HCT116 (cell line): ENCODE measurements at regions not wholly inside any gene's neighbourhood (a gene's known extent, or its start where the extent isn't known, plus 50 kb on each side); places are given as distances from the start of the nearest gene placed in this dataset.

Experiments
- ATAC-seq: fragments of 200-7000 bp; cut with Tn5 transposase; 2 replicates; pipeline ENCODE4 v1.9.1; 2020; ENCODE audit warnings: mild to moderate bottlenecking, moderate library complexity
- BruUV-seq: library from RNA; stranded (reverse); fragments of 400-500 nt; replicated peaks from 2 replicates; lab custom pipeline; 2021; lab: Mats Ljungman, UMichigan
- CTCF ChIA-PET: fragments of 300-600 bp; sonication (Branson Sonifier 250); formaldehyde crosslinking; loops from one replicate; lab custom pipeline; 2021; ENCODE audit warnings: antibody characterized with exemption; lab: Charles Lee
- POLR2A ChIA-PET: fragments of 300-600, 350-600 bp; sonication (Branson Sonifier 250); formaldehyde crosslinking; loops from one replicate; lab custom pipeline; 2021; ENCODE audit warnings: antibody characterized with exemption; lab: Charles Lee
- RAD21 ChIA-PET, 2 experiments: fragments of 300-600 bp; sonication (Branson Sonifier 250); formaldehyde crosslinking; loops; one replicate each; lab custom pipeline; 2023; ENCODE audit warnings: low total read pairs in 2 of 2; ENCODE audit not compliant: uncharacterized antibody in 2 of 2, unreplicated experiment in 2 of 2, low non-redundant PET in 1 of 2; lab: Charles Lee
- DNase-seq: peaks from one replicate; pipeline ENCODE4 v3.0.0-alpha.2; 2010; ENCODE audit warnings: low read depth, low spot score
- H2AFZ ChIP-seq: fragments of 200-600 bp; shearing (Covaris generic), sonication (generic); 2 replicates; pipeline ENCODE4 v1.6.1; 2017; ENCODE audit warnings: low read depth, mixed run types, mixed read lengths, antibody characterized with exemption, low read length; ENCODE audit not compliant: poor library complexity, severe bottlenecking
- H3K27ac ChIP-seq: 2 replicates; pipeline ENCODE4 v1.5.1; 2012; ENCODE audit warnings: low read depth, low read length
- H3K27me3 ChIP-seq: fragments of 200-600 bp; sonication (generic); 2 replicates; pipeline ENCODE4 v1.6.1; 2016; ENCODE audit warnings: mixed run types, low read length, mixed read lengths; ENCODE audit not compliant: insufficient read depth
- H3K36me3 ChIP-seq, 2 experiments: fragments of 200-500 bp in 1 of 2; fragments of 200-600 bp in 1 of 2; sonication (Bioruptor generic) in 1 of 2; sonication (generic) in 1 of 2; 2 replicates each; pipeline versions ENCODE4 v1.5.1 to v1.6.1; 2014 to 2016; ENCODE audit warnings: low read length in 2 of 2, inconsistent platforms in 1 of 2, mixed read lengths in 1 of 2, mixed run types in 1 of 2; ENCODE audit not compliant: insufficient read depth in 2 of 2, control insufficient read depth in 1 of 2
- H3K4me1 ChIP-seq, 2 experiments: fragments of 200-600 bp in 1 of 2; sonication (generic) in 1 of 2; 2 replicates each; pipeline versions ENCODE4 v1.5.1 to v1.6.1; 2012 to 2017; ENCODE audit warnings: low read length in 2 of 2, inconsistent platforms in 1 of 2, mild to moderate bottlenecking in 1 of 2, mixed read lengths in 1 of 2, mixed run types in 1 of 2, moderate library complexity in 1 of 2; ENCODE audit not compliant: insufficient read depth in 2 of 2, control insufficient read depth in 1 of 2
- H3K4me2 ChIP-seq: fragments of 200-600 bp; sonication (generic); 2 replicates; pipeline ENCODE4 v1.6.1; 2017; ENCODE audit warnings: mixed run types, low read length, mixed read lengths
- H3K4me3 ChIP-seq, 2 experiments: fragments of 200-600 bp in 1 of 2; sonication (generic) in 1 of 2; replicated peaks in 1 of 2; 2 replicates each; pipeline ENCODE4 v1.5.1; 2011 to 2016; ENCODE audit warnings: low read length in 2 of 2, control low read depth in 1 of 2, low read depth in 1 of 2, mild to moderate bottlenecking in 1 of 2, mixed read lengths in 1 of 2, mixed run types in 1 of 2
- H3K79me2 ChIP-seq: fragments of 200-600 bp; sonication (generic); 2 replicates; pipeline ENCODE4 v1.6.1; 2017; ENCODE audit warnings: mild to moderate bottlenecking, mixed run types, low read length, moderate library complexity, mixed read lengths; ENCODE audit not compliant: insufficient read depth
- H3K9ac ChIP-seq: fragments of 200-600 bp; sonication (generic); 2 replicates; pipeline ENCODE4 v1.6.1; 2016; ENCODE audit warnings: low read length, mixed read lengths
- H3K9me2 ChIP-seq: fragments of 200-600 bp; sonication (generic), shearing (Covaris generic); 2 replicates; pipeline ENCODE4 v1.6.1; 2017; ENCODE audit warnings: mixed run types, mild to moderate bottlenecking, moderate library complexity; ENCODE audit not compliant: insufficient read depth
- H3K9me3 ChIP-seq, 2 experiments: fragments of 200-500 bp in 1 of 2; fragments of 200-600 bp in 1 of 2; sonication (Bioruptor generic) in 1 of 2; sonication (generic) in 1 of 2; 2 replicates each; pipeline ENCODE4 v1.6.1; 2014 to 2017; ENCODE audit warnings: low read length in 2 of 2, mixed read lengths in 2 of 2, inconsistent platforms in 1 of 2, low read depth in 1 of 2, mild to moderate bottlenecking in 1 of 2, mixed run types in 1 of 2, moderate library complexity in 1 of 2; ENCODE audit not compliant: control insufficient read depth in 1 of 2, insufficient read depth in 1 of 2
- H4K20me1 ChIP-seq: fragments of 200-600 bp; sonication (generic), shearing (Covaris generic); 2 replicates; pipeline ENCODE4 v1.6.1; 2017; ENCODE audit warnings: mixed run types, mild to moderate bottlenecking, moderate library complexity; ENCODE audit not compliant: insufficient read depth
- ATF3 ChIP-seq: IDR thresholded peaks from 2 replicates; pipeline ENCODE4 v1.6.1; 2012
- CBX3 ChIP-seq: IDR thresholded peaks from 2 replicates; pipeline ENCODE4 v1.6.1; 2012; ENCODE audit warnings: low read depth
- CEBPB ChIP-seq: IDR thresholded peaks from 2 replicates; pipeline ENCODE4 v1.6.1; 2012; ENCODE audit warnings: low read depth
- CTCF ChIP-seq, 3 experiments: fragments of 200-600 bp in 1 of 3; sonication (generic) in 1 of 3; IDR thresholded peaks in 2 of 3; conservative IDR thresholded peaks in 1 of 3; 2 replicates each; pipeline ENCODE4 v1.5.1; 2012 to 2017; ENCODE audit warnings: low read depth in 2 of 3, low read length in 2 of 3, antibody characterized with exemption in 1 of 3, borderline replicate concordance in 1 of 3, control low read depth in 1 of 3, mild to moderate bottlenecking in 1 of 3, mixed read lengths in 1 of 3, mixed run types in 1 of 3, moderate library complexity in 1 of 3; ENCODE audit not compliant: insufficient read depth in 1 of 3
- ELF1 ChIP-seq: IDR thresholded peaks from 2 replicates; pipeline ENCODE4 v1.6.1; 2012; ENCODE audit warnings: low read depth, borderline replicate concordance
- EZH2 ChIP-seq: fragments of 200-600 bp; sonication (generic); IDR thresholded peaks from 2 replicates; pipeline ENCODE4 v1.6.1; 2017; ENCODE audit warnings: antibody characterized with exemption, mixed run types
- EZH2phosphoT487 ChIP-seq: fragments of 200-600 bp; IDR thresholded peaks from 2 replicates; pipeline ENCODE4 v1.6.1; 2018; ENCODE audit warnings: antibody characterized with exemption, borderline replicate concordance
- FOSL1 ChIP-seq: IDR thresholded peaks from 2 replicates; pipeline ENCODE4 v1.6.1; 2012; ENCODE audit warnings: low read depth
- JUND ChIP-seq: IDR thresholded peaks from 2 replicates; pipeline ENCODE4 v1.6.1; 2012
- POLR2AphosphoS5 ChIP-seq: IDR thresholded peaks from 2 replicates; pipeline ENCODE4 v1.6.1; 2011; ENCODE audit warnings: mild to moderate bottlenecking, low read depth, low read length, moderate library complexity
- RAD21 ChIP-seq: IDR thresholded peaks from 2 replicates; pipeline ENCODE4 v1.6.1; 2012; ENCODE audit warnings: low read depth, mild to moderate bottlenecking
- SP1 ChIP-seq: IDR thresholded peaks from 2 replicates; pipeline ENCODE4 v1.6.1; 2012; ENCODE audit warnings: low read depth
- SRF ChIP-seq: IDR thresholded peaks from 2 replicates; pipeline ENCODE4 v1.6.1; 2012; ENCODE audit warnings: low read depth
- TCF7L2 ChIP-seq: IDR thresholded peaks from 2 replicates; pipeline ENCODE4 v1.7.0; 2011; ENCODE audit warnings: borderline replicate concordance, inconsistent platforms; ENCODE audit not compliant: insufficient read depth, insufficient read length; ENCODE audit errors: extremely low read depth
- ZBTB33 ChIP-seq: IDR thresholded peaks from 2 replicates; pipeline ENCODE4 v1.6.1; 2011; ENCODE audit warnings: mild to moderate bottlenecking, low read length, moderate library complexity; ENCODE audit not compliant: insufficient replicate concordance; ENCODE audit errors: extremely low read depth
- ZFX ChIP-seq: fragments of 450-650 bp; IDR thresholded peaks from 2 replicates; pipeline ENCODE4 v1.6.1; 2017
- ZNF274 ChIP-seq: fragments of 200-500 bp; sonication (Bioruptor generic); IDR thresholded peaks from 2 replicates; pipeline ENCODE4 v1.6.1; 2014; ENCODE audit warnings: mild to moderate bottlenecking, low read depth, low read length, inconsistent platforms
- intact Hi-C: fragments of 100-400 bp; cut with micrococcal nuclease; formaldehyde crosslinking; loops from 2 replicates; pipeline ENCODE4 v1.10.0; 2022

- TF ChIP-seq ZBTB33, result no peak
- TF ChIP-seq JUND, result no peak
- TF ChIP-seq ZNF274, result no peak
- no peak for TF ChIP-seq ELF1
- TF ChIP-seq CBX3, result no peak
- TF ChIP-seq CEBPB, result no peak
- no peak for TF ChIP-seq ZFX
- no peak for TF ChIP-seq RAD21
- H3K9ac ChIP-seq, result no peak overlapping the region
- ChIA-PET POLR2A (no interaction called here), RAD21 (no interaction called here), CTCF (no interaction called here)
- DNase-seq (no peak), ATAC-seq (no peak)
- no peaks in the 10 kb centered on the region for H3K27me3 ChIP-seq
- no peak overlapping the region for H3K4me2 ChIP-seq
- intact Hi-C loops, result no loop called here
- no peak overlapping the region for H3K4me3 ChIP-seq
- no peaks in the 10 kb centered on the region for H3K9me3 ChIP-seq
- H3K4me1 ChIP-seq, result peaks cover 32 to 43% of the 10 kb centered on the region in 2 experiments
- H3K9me2 ChIP-seq, result no peaks in the 10 kb centered on the region
- no peaks in the 10 kb centered on the region for H4K20me1 ChIP-seq
- no peaks in the 10 kb centered on the region for H3K36me3 ChIP-seq
- no peaks in the 10 kb centered on the region for H3K79me2 ChIP-seq
- BruUV-seq, result no TSS peak
- H2AFZ ChIP-seq, result no peak overlapping the region
- H3K27ac ChIP-seq, result no peak overlapping the region
Measured at GRCh38 chr1:58879464-58879863, 95.6 kb upstream of the JUN start.

GRCh38 chr1:58880592-58880991 is 96.7 kb upstream of the JUN start:
- H3K9me3 ChIP-seq, result no peaks in the 10 kb centered on the region
- H3K79me2 ChIP-seq, result no peaks in the 10 kb centered on the region
- ATAC-seq (no peak), DNase-seq (no peak)
- H3K4me1 ChIP-seq, result peaks cover 40 to 54% of the 10 kb centered on the region in 2 experiments
- intact Hi-C loops, result loop anchor here (2.0 to 10.0 kb wide), 3 partner anchors 32 to 414 kb away; partner anchors contain the start of gene FGGY
- POLR2A ChIA-PET, result no interaction called here
- no peak overlapping the region for H3K4me3 ChIP-seq
- H3K27me3 ChIP-seq, result no peaks in the 10 kb centered on the region
- no peak overlapping the region for H3K9ac ChIP-seq
- RAD21 ChIA-PET, result no interaction called here
- H2AFZ ChIP-seq, result no peak overlapping the region
- H3K27ac ChIP-seq, result no peak overlapping the region
- H3K9me2 ChIP-seq, result no peaks in the 10 kb centered on the region
- H3K4me2 ChIP-seq, result no peak overlapping the region
- H4K20me1 ChIP-seq, result no peaks in the 10 kb centered on the region
- CTCF ChIA-PET, result no interaction called here
- BruUV-seq, result no TSS peak
- H3K36me3 ChIP-seq, result no peaks in the 10 kb centered on the region
- TF ChIP-seq EZH2 (no peak), TCF7L2 (no peak), SP1 (no peak), EZH2phosphoT487 (no peak), CTCF (IDR thresholded peaks at IDR 0.05 in 2 of 3, conservative IDR thresholded peaks at IDR 0.05 in 1 of 3; ENCODE audit: borderline replicate concordance in 1 of 3, insufficient read depth in 1 of 3, low read depth in 2 of 3, low read length in 2 of 3) (no peak), POLR2AphosphoS5 (no peak), JUND (no peak), SRF (no peak), CBX3 (no peak), ZFX (no peak), FOSL1 (no peak), ATF3 (no peak), ZNF274 (no peak), CEBPB (no peak)
